A673 (cell line): ENCODE measurements at regions not wholly inside any gene's neighbourhood (a gene's known extent, or its start where the extent isn't known, plus 50 kb on each side); places are given as distances from the start of the nearest gene placed in this dataset.

ENCODE experiments used
- BruUV-seq: library from RNA; stranded (reverse); fragments of 400-500 nt; replicated peaks from 2 replicates; lab custom pipeline; 2021; lab: Mats Ljungman, UMichigan
- CTCF ChIA-PET: fragments of 300-600 bp; sonication (Branson Sonifier 250); formaldehyde crosslinking; loops from one replicate; lab custom pipeline; 2022; ENCODE audit warnings: antibody characterized with exemption; lab: Charles Lee
- POLR2A ChIA-PET: fragments of 300-600 bp; sonication (Branson Sonifier 250); formaldehyde crosslinking; loops from one replicate; lab custom pipeline; 2022; ENCODE audit warnings: antibody characterized with exemption; ENCODE audit not compliant: low non-redundant PET; lab: Charles Lee
- DNase-seq: peaks from one replicate; pipeline ENCODE4 v3.0.0-alpha.2; 2015; ENCODE audit warnings: low spot score
- H3K27ac ChIP-seq: fragments of 200-600 bp; sonication (generic); 2 replicates; pipeline ENCODE4 v1.5.1; 2016; ENCODE audit warnings: mixed run types, low read depth, mild to moderate bottlenecking, mixed read lengths, antibody characterized with exemption, low read length; ENCODE audit not compliant: poor library complexity, severe bottlenecking
- H3K27me3 ChIP-seq: fragments of 200-600 bp; sonication (generic); replicated peaks from 2 replicates; pipeline ENCODE4 v1.6.1; 2017; ENCODE audit warnings: mixed run types, low read depth, mild to moderate bottlenecking, mixed read lengths, antibody characterized with exemption, low read length; ENCODE audit not compliant: insufficient read depth, poor library complexity
- H3K36me3 ChIP-seq: fragments of 200-600 bp; sonication (generic); 2 replicates; pipeline ENCODE4 v1.6.1; 2016; ENCODE audit warnings: mixed run types, mild to moderate bottlenecking, mixed read lengths, antibody characterized with exemption, low read length; ENCODE audit not compliant: insufficient read depth, poor library complexity, severe bottlenecking
- H3K4me1 ChIP-seq: fragments of 200-600 bp; sonication (generic); 2 replicates; pipeline ENCODE4 v1.6.1; 2017; ENCODE audit warnings: mixed run types, mild to moderate bottlenecking, mixed read lengths, antibody characterized with exemption, low read length; ENCODE audit not compliant: insufficient read depth, poor library complexity, severe bottlenecking
- H3K4me3 ChIP-seq: fragments of 200-600 bp; sonication (generic); 2 replicates; pipeline ENCODE4 v1.5.1; 2016; ENCODE audit warnings: low read depth, mixed run types, mild to moderate bottlenecking, mixed read lengths, low read length; ENCODE audit not compliant: poor library complexity, severe bottlenecking
- H3K9me3 ChIP-seq: fragments of 200-600 bp; sonication (generic); 2 replicates; pipeline ENCODE4 v1.6.1; 2016; ENCODE audit warnings: mixed run types, low read depth, mild to moderate bottlenecking, mixed read lengths, antibody characterized with exemption, low read length; ENCODE audit not compliant: poor library complexity, severe bottlenecking
- CTCF ChIP-seq: fragments of 300-800, 200-600 bp; sonication (generic); conservative IDR thresholded peaks from 2 replicates; pipeline ENCODE4 v1.5.1; 2017; ENCODE audit warnings: low read depth, mild to moderate bottlenecking, antibody characterized with exemption, low read length, moderate library complexity, mixed read lengths
- EZH2 ChIP-seq: fragments of 200-600 bp; sonication (generic); IDR thresholded peaks from 2 replicates; pipeline ENCODE4 v1.6.1; 2017; ENCODE audit warnings: borderline replicate concordance, low read depth, mild to moderate bottlenecking, mixed read lengths, antibody characterized with exemption, low read length; ENCODE audit not compliant: poor library complexity, severe bottlenecking
- intact Hi-C: fragments of 100-400 bp; cut with micrococcal nuclease; formaldehyde crosslinking; loops from one replicate; pipeline ENCODE4 v1.10.0; 2022; ENCODE audit not compliant: unreplicated experiment

DNA sequence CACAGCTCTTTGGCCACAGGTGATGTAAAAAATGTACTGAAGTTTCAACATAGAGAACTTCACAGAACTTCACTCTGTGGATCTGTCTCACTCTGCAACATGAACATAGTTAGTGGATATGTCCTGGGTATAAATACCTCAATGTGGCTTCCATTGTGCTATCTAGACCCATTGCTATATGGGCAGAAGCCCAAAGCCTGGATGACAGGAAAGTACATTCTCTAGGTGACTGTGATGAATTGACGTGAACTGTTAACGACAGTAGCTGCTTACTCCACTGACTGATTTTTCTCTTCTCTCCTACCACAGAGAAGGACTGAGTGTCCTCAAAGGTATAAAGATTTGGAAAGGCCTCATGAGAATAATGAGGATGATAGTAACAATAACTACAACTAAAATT is 270.1 kb upstream of the FTMT start:
- Histone ChIP-seq H3K27ac (no peak overlapping the region), H3K9me3 (no peaks in the 10 kb centered on the region), H3K27me3 (no peaks in the 10 kb centered on the region), H3K36me3 (no peaks in the 10 kb centered on the region), H3K4me1 (no peaks in the 10 kb centered on the region), H3K4me3 (no peak overlapping the region)
- DNase-seq: no peak
- POLR2A ChIA-PET: no interaction called here
- no TSS peak for BruUV-seq
- intact Hi-C loops: no loop called here
- TF ChIP-seq CTCF (no peak), EZH2 (no peak)
- CTCF ChIA-PET: no interaction called here

DNA sequence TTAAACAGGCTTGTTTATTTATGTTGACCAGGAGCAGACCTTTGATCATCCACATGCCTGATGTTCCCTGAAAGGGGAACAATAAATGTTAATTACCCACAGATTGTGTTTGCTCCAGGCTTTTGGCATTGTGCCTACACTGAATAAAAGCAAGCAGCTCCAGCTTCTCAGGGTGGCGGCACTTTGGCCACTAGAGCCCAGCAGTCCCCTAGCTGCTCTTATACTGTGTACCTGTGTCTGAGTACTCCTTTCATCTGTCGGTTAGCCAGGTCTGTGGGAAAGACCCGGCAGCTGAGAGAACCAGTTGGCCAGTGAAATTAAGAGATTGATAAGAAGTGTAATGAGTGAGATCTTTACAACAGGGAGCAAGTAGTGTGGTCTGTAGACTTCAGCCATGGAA is 254.8 kb upstream of the FTMT start:
- Histone ChIP-seq H3K9me3 (no peaks in the 10 kb centered on the region), H3K36me3 (no peaks in the 10 kb centered on the region), H3K27me3 (no peaks in the 10 kb centered on the region), H3K4me1 (no peaks in the 10 kb centered on the region), H3K27ac (no peak overlapping the region), H3K4me3 (no peak overlapping the region)
- ChIA-PET CTCF (no interaction called here), POLR2A (no interaction called here)
- DNase-seq: no peak
- TF ChIP-seq EZH2 (no peak), CTCF (no peak)
- intact Hi-C loops: no loop called here
- BruUV-seq: no TSS peak

GRCh38 chr5:121608826-121609225 is 242.9 kb upstream of the FTMT start:
- Histone ChIP-seq H3K4me3 (no peak overlapping the region), H3K27ac (no peak overlapping the region), H3K4me1 (no peaks in the 10 kb centered on the region), H3K9me3 (no peaks in the 10 kb centered on the region), H3K36me3 (no peaks in the 10 kb centered on the region), H3K27me3 (no peaks in the 10 kb centered on the region)
- no peak for DNase-seq
- POLR2A ChIA-PET: no interaction called here
- intact Hi-C loops: no loop called here
- no TSS peak for BruUV-seq
- CTCF ChIA-PET: no interaction called here
- TF ChIP-seq EZH2 (no peak), CTCF (no peak)
